Endothelial cell of umbilical vein (primary cell): ENCODE measurements at regions not wholly inside any gene's neighbourhood (a gene's known extent, or its start where the extent isn't known, plus 50 kb on each side); places are given as distances from the start of the nearest gene placed in this dataset.

Source experiments
- BruUV-seq: library from RNA; stranded (reverse); fragments of 400-500 nt; replicated peaks from 2 replicates; lab custom pipeline; 2021; lab: Mats Ljungman, UMichigan
- CTCF ChIA-PET: fragments of 300-600, 350-600 bp; sonication (Branson Sonifier 250); formaldehyde crosslinking; loops from one replicate; lab custom pipeline; 2021; ENCODE audit warnings: antibody characterized with exemption, inconsistent platforms; lab: Charles Lee
- POLR2A ChIA-PET: fragments of 300-600, 350-600 bp; sonication (Branson Sonifier 250); formaldehyde crosslinking; loops from one replicate; lab custom pipeline; 2021; ENCODE audit warnings: antibody characterized with exemption, inconsistent platforms; lab: Charles Lee
- DNase-seq: peaks from one replicate; pipeline ENCODE4 v3.0.0-alpha.2; 2011; ENCODE audit warnings: low read depth, low spot score
- FAIRE-seq: peaks from 2 replicates; lab custom pipeline; 2011; peaks lifted over from hg19 to GRCh38; lab: Jason Lieb, UNC
- H2AFZ ChIP-seq: 2 replicates; pipeline ENCODE4 v1.6.0; 2012; ENCODE audit warnings: low read depth, low read length, control low read depth, inconsistent platforms
- H3K27ac ChIP-seq: 2 replicates; pipeline ENCODE4 v1.5.1; 2011; ENCODE audit warnings: low read depth, mild to moderate bottlenecking, control low read depth, low read length, moderate library complexity; ENCODE audit not compliant: insufficient read depth
- H3K27me3 ChIP-seq, 2 experiments: 2 replicates each; pipeline versions ENCODE4 v1.6.0 to v1.6.1; 2011; ENCODE audit warnings: low read length in 2 of 2, mixed read lengths in 1 of 2; ENCODE audit not compliant: control insufficient read depth in 2 of 2, insufficient read depth in 2 of 2
- H3K36me3 ChIP-seq, 2 experiments: 2 replicates in 1 of 2; 3 replicates in 1 of 2; pipeline ENCODE4 v1.5.1; 2011; ENCODE audit warnings: low read length in 2 of 2, mild to moderate bottlenecking in 1 of 2, moderate library complexity in 1 of 2; ENCODE audit not compliant: control insufficient read depth in 2 of 2, insufficient read depth in 2 of 2; ENCODE audit errors: extremely low read depth in 1 of 2
- H3K4me1 ChIP-seq: 3 replicates; pipeline ENCODE4 v1.5.1; 2011; ENCODE audit warnings: mild to moderate bottlenecking, low read length; ENCODE audit not compliant: control insufficient read depth, insufficient read depth; ENCODE audit errors: extremely low read depth
- H3K4me2 ChIP-seq: 2 replicates; pipeline ENCODE4 v1.6.1; 2011; ENCODE audit warnings: low read length, control low read depth, mixed read lengths; ENCODE audit not compliant: insufficient read depth
- H3K4me3 ChIP-seq, 3 experiments: fragments of 200-600 bp in 1 of 3; sonication (generic), shearing (Covaris generic) in 1 of 3; replicated peaks in 1 of 3; 2 replicates each; pipeline ENCODE4 v1.5.1; 2011 to 2016; ENCODE audit warnings: control low read depth in 3 of 3, low read length in 3 of 3, mild to moderate bottlenecking in 2 of 3, inconsistent platforms in 1 of 3, low read depth in 1 of 3, moderate library complexity in 1 of 3; ENCODE audit not compliant: insufficient read depth in 1 of 3
- H3K79me2 ChIP-seq: 2 replicates; pipeline ENCODE4 v1.6.0; 2012; ENCODE audit warnings: low read length, inconsistent platforms; ENCODE audit not compliant: control insufficient read depth, insufficient read depth
- H3K9ac ChIP-seq: replicated peaks from 2 replicates; pipeline ENCODE3; 2011; ENCODE audit warnings: low read length, control low read depth; ENCODE audit not compliant: insufficient read depth; ENCODE audit errors: extremely low read depth
- H3K9me1 ChIP-seq: replicated peaks from 3 replicates; pipeline ENCODE4 v1.6.0; 2011; ENCODE audit warnings: mild to moderate bottlenecking, low read length; ENCODE audit not compliant: control insufficient read depth, insufficient read depth; ENCODE audit errors: extremely low read depth
- H3K9me3 ChIP-seq: replicated peaks from 2 replicates; pipeline ENCODE4 v1.5.1; 2012; ENCODE audit warnings: low read length, inconsistent platforms; ENCODE audit not compliant: control insufficient read depth, insufficient read depth
- H4K20me1 ChIP-seq: replicated peaks from 2 replicates; pipeline ENCODE3; 2011; ENCODE audit warnings: mild to moderate bottlenecking, low read length; ENCODE audit not compliant: control insufficient read depth, insufficient read depth; ENCODE audit errors: extremely low read depth
- EZH2 ChIP-seq: IDR thresholded peaks from 2 replicates; pipeline ENCODE4 v1.6.1; 2012; ENCODE audit warnings: borderline replicate concordance, low read depth, mild to moderate bottlenecking, moderate library complexity, low read length, inconsistent platforms; ENCODE audit not compliant: severe bottlenecking
- FOS ChIP-seq: IDR thresholded peaks from 2 replicates; pipeline ENCODE4 v1.6.1; 2011; ENCODE audit warnings: mild to moderate bottlenecking, low read length, moderate library complexity, borderline replicate concordance; ENCODE audit not compliant: insufficient read depth
- GATA2 ChIP-seq: IDR thresholded peaks from 2 replicates; pipeline ENCODE4 v1.7.0; 2011; ENCODE audit warnings: low read depth, mild to moderate bottlenecking, moderate library complexity, mixed read lengths, low read length; ENCODE audit not compliant: insufficient read length, insufficient read depth
- JUN ChIP-seq: IDR thresholded peaks from 2 replicates; pipeline ENCODE4 v1.6.1; 2011; ENCODE audit warnings: borderline replicate concordance, low read depth; ENCODE audit not compliant: insufficient read length, insufficient read depth
- MAX ChIP-seq: IDR thresholded peaks from 2 replicates; pipeline ENCODE4 v1.6.1; 2011; ENCODE audit not compliant: insufficient read depth, insufficient read length
- MYC ChIP-seq: IDR thresholded peaks from one replicate; pipeline ENCODE4 v1.6.1; 2011; ENCODE audit warnings: mild to moderate bottlenecking, low read depth, low read length
- POLR2A ChIP-seq: IDR thresholded peaks from 2 replicates; pipeline ENCODE4 v1.6.1; 2012; ENCODE audit warnings: low read depth, mild to moderate bottlenecking, control low read depth, low read length
- POLR2AphosphoS5 ChIP-seq: IDR thresholded peaks from 2 replicates; pipeline ENCODE4 v1.6.1; 2012; ENCODE audit warnings: low read depth, mild to moderate bottlenecking, control low read depth, low read length, moderate library complexity; ENCODE audit not compliant: insufficient read depth
- dilution Hi-C: fragments of 300-500 bp; cut with MboI; formaldehyde crosslinking; loops from one replicate; pipeline ENCODE4 v1.15.0; 2019; ENCODE audit warnings: low sequenced_read_pairs; ENCODE audit not compliant: extremely low pct_ligation_motif_present
- intact Hi-C: fragments of 100-400 bp; cut with micrococcal nuclease; formaldehyde crosslinking; loops from one replicate; pipeline ENCODE4 v1.10.0; 2022

DNA sequence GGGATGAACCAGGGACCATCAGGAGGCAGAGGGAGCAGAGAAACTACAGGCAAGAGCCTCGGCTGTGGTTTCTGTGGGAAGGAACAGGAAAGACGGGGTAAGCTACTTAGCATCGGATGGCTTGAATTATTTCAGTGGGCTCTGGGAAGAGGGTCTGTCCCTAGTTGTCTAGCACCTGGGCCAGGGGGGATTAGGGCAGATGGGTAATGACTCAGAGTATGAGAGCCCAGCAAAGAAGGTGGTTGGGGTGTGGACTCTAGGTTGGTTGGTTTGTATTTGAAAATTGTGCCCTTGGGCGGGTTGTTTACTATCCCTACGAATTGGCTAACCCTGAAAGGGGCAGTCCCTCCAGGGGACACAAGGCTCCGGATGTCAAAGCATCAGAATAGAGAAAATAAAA is 148.5 kb upstream of the TAB2 start:
- peaks cover 5% of the 10 kb centered on the region for H3K4me1 ChIP-seq
- FAIRE-seq (no peak), DNase-seq (no peak)
- H3K9me1 ChIP-seq: no peaks in the 10 kb centered on the region
- peaks cover 0 to 3% of the 10 kb centered on the region in 2 experiments for H3K27me3 ChIP-seq
- no peaks in the 10 kb centered on the region for H4K20me1 ChIP-seq
- H3K79me2 ChIP-seq: no peaks in the 10 kb centered on the region
- TF ChIP-seq FOS: no peak
- TF ChIP-seq JUN: no peak
- no peak overlapping the region for H3K4me2 ChIP-seq
- H3K9me3 ChIP-seq: no peaks in the 10 kb centered on the region
- no peak overlapping the region for H2AFZ ChIP-seq
- no peak overlapping the region for H3K9ac ChIP-seq
- BruUV-seq: no TSS peak
- no peak overlapping the region for H3K4me3 ChIP-seq
- ChIA-PET CTCF (no interaction called here), POLR2A (no interaction called here)
- no peak overlapping the region for H3K27ac ChIP-seq
- intact Hi-C loops (no loop called here), dilution Hi-C loops (no loop called here)
- no peaks in the 10 kb centered on the region for H3K36me3 ChIP-seq

GRCh38 chr6:149169761-149170511 is 147.6 kb upstream of the TAB2 start:
- no peak overlapping the region for H3K27ac ChIP-seq
- no peak for DNase-seq
- ChIA-PET POLR2A (no interaction called here), CTCF (no interaction called here)
- peaks cover 5% of the 10 kb centered on the region for H3K4me1 ChIP-seq
- dilution Hi-C loops (no loop called here), intact Hi-C loops (no loop called here)
- no peak overlapping the region for H3K4me2 ChIP-seq
- H3K9me1 ChIP-seq: no peaks in the 10 kb centered on the region
- peaks cover 0 to 3% of the 10 kb centered on the region in 2 experiments for H3K27me3 ChIP-seq
- TF ChIP-seq JUN: no peak
- TF ChIP-seq MYC: no peak
- no peak for TF ChIP-seq EZH2
- no peak for TF ChIP-seq POLR2AphosphoS5
- no peak for TF ChIP-seq GATA2
- no peak for TF ChIP-seq POLR2A
- no peak for TF ChIP-seq FOS
- TF ChIP-seq MAX: no peak
- no peaks in the 10 kb centered on the region for H3K36me3 ChIP-seq
- no peak for FAIRE-seq
- H3K79me2 ChIP-seq: no peaks in the 10 kb centered on the region
- no peaks in the 10 kb centered on the region for H3K9me3 ChIP-seq
- BruUV-seq: no TSS peak
- no peak overlapping the region for H2AFZ ChIP-seq
- no peak overlapping the region for H3K9ac ChIP-seq
- H4K20me1 ChIP-seq: no peaks in the 10 kb centered on the region
- H3K4me3 ChIP-seq: no peak overlapping the region
